ENCODE measurements at regions not wholly inside any gene's neighbourhood (a gene's known extent, or its start where the extent isn't known, plus 50 kb on each side); places are given as distances from the start of the nearest gene placed in this dataset.

- H3K4me3 ChIP-seq, result no peak overlapping the region
- H3K27ac ChIP-seq, result no peak overlapping the region
- no peaks in the 10 kb centered on the region for H3K27me3 ChIP-seq
- no peak for DNase-seq (ENCODE audit: low spot score in 2 of 2)
- no peaks in the 10 kb centered on the region for H3K36me3 ChIP-seq
- H3K9me3 ChIP-seq, result no peaks in the 10 kb centered on the region
- whole genome bisulfite sequencing, result 67% methylated on average over 6 of the region's 6 CpGs
- TF ChIP-seq POLR2A (IDR thresholded peaks at IDR 0.05) (no peak), POLR2AphosphoS5 (IDR thresholded peaks at IDR 0.05) (no peak), CTCF (IDR thresholded peaks at IDR 0.05) (no peak), EP300 (IDR thresholded peaks at IDR 0.05) (no peak)
- no peaks in the 10 kb centered on the region for H3K4me1 ChIP-seq
Measured at GRCh38 chr9:1839909-1840308, 175.2 kb upstream of the SMARCA2 start.

GRCh38 chr9:1845425-1845824 is 169.7 kb upstream of the SMARCA2 start:
- WGBS, result 56% methylated on average over 2 of the region's 2 CpGs
- Histone ChIP-seq H3K9me3 (no peaks in the 10 kb centered on the region), H3K4me3 (no peak overlapping the region), H3K27me3 (no peaks in the 10 kb centered on the region), H3K4me1 (no peaks in the 10 kb centered on the region), H3K27ac (no peak overlapping the region), H3K36me3 (no peaks in the 10 kb centered on the region)
- TF ChIP-seq CTCF (IDR thresholded peaks at IDR 0.05), result no peak
- DNase-seq (ENCODE audit: low spot score in 2 of 2), result no peak

GRCh38 chr9:1855726-1856125 is 159.4 kb upstream of the SMARCA2 start:
- no peaks in the 10 kb centered on the region for H3K36me3 ChIP-seq
- H3K9me3 ChIP-seq, result peaks cover 3% of the 10 kb centered on the region
- H3K4me1 ChIP-seq, result no peaks in the 10 kb centered on the region
- 35% methylated on average over 3 of the region's 3 CpGs for WGBS
- H3K27me3 ChIP-seq, result no peaks in the 10 kb centered on the region
- no peak overlapping the region for H3K4me3 ChIP-seq
- H3K27ac ChIP-seq, result no peak overlapping the region
- TF ChIP-seq CTCF (IDR thresholded peaks at IDR 0.05) (no peak), POLR2AphosphoS5 (IDR thresholded peaks at IDR 0.05) (no peak), EP300 (IDR thresholded peaks at IDR 0.05) (no peak), POLR2A (IDR thresholded peaks at IDR 0.05) (no peak)
- DNase-seq (ENCODE audit: low spot score in 2 of 2), result no peak

DNA sequence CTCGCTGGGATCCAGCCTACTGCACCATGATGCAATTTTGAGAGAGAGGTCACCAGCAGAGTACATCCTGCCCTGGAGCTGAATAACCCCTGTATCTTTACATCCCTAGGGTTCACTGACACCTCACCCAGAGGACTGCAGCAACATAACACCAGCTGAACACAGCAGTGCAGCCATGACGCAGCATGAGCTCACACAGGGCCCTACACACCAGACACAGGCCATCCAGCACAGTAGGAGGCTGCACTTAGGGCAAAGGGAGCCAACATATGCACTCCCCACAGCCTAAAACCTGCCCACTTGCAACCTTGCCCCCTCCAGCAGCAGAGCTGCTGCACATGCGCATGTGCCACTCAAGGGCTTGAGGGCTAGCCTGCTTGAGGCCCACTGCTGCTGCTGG is 157.3 kb upstream of the SMARCA2 start:
- H3K4me1 ChIP-seq, result no peaks in the 10 kb centered on the region
- H3K9me3 ChIP-seq, result peaks cover 3% of the 10 kb centered on the region
- no peak for DNase-seq (ENCODE audit: low spot score in 2 of 2)
- no peaks in the 10 kb centered on the region for H3K27me3 ChIP-seq
- H3K27ac ChIP-seq, result no peak overlapping the region
- H3K4me3 ChIP-seq, result no peak overlapping the region
- TF ChIP-seq POLR2AphosphoS5 (IDR thresholded peaks at IDR 0.05), result no peak
- TF ChIP-seq CTCF (IDR thresholded peaks at IDR 0.05), result no peak
- no peak for TF ChIP-seq POLR2A (IDR thresholded peaks at IDR 0.05)
- no peak for TF ChIP-seq EP300 (IDR thresholded peaks at IDR 0.05)
- WGBS, result 75% methylated on average over 2 of the region's 3 CpGs
- no peaks in the 10 kb centered on the region for H3K36me3 ChIP-seq

DNA sequence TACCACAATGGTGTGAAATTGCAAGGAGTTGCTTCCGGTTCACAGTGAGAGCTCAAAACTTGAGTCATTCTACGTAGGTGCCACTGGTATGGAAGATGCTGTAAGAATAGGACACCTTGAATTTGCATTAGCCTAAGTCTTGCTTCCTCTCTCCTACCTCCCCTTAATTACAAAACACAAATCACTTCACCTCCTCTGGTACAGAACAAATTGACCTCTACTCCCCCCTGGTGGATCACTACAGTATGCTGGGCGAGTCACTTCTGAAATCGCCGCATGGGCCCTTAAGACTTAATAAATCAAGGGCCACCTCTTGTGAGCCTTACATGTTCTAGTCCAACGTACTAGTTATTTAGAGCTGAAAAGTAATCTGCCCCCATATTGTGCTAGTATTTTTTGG is 145.3 kb upstream of the SMARCA2 start:
- no peaks in the 10 kb centered on the region for H3K36me3 ChIP-seq
- TF ChIP-seq CTCF (IDR thresholded peaks at IDR 0.05), result peak in 1 of 2 donors; percentile 38
- TF ChIP-seq EP300 (IDR thresholded peaks at IDR 0.05), result no peak
- WGBS, result 80% methylated on average over 6 of the region's 6 CpGs
- no peaks in the 10 kb centered on the region for H3K9me3 ChIP-seq
- no peak for DNase-seq (ENCODE audit: low spot score in 2 of 2)
- H3K4me1 ChIP-seq, result no peaks in the 10 kb centered on the region
- H3K4me3 ChIP-seq, result no peak overlapping the region
- no peak overlapping the region for H3K27ac ChIP-seq
- H3K27me3 ChIP-seq, result no peaks in the 10 kb centered on the region

Measured in suprapubic skin (tissue), 4 donors.